ENCODE measurements at regions not wholly inside any gene's neighbourhood (a gene's known extent, or its start where the extent isn't known, plus 50 kb on each side); places are given as distances from the start of the nearest gene placed in this dataset.

DNA sequence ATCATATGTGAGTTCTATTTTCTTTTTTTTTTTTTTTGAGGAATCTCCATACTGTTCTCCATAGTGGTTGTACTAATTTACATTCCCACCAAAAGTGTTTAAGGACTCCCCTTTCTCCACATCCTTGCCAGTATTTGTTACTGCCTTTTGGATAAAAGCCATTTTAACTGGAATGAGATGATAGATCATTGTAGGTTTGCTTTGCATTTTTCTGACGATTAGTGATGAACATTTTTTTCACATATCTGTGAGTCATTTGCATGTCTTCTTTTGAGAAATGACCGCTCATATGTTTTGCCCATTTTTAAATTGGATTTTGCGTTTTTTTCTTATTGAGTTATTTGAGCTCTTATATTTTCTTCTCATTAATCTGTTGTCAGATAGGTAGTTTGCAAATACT is 394.8 kb downstream of the LRFN5 start:
- Histone ChIP-seq H4K20me1 (replicated peaks; ENCODE audit: insufficient read depth) (no peaks in the 10 kb centered on the region), H3K4me3 (no peak overlapping the region), H3K27ac (ENCODE audit: low read depth) (no peak overlapping the region), H3K4me1 (ENCODE audit: insufficient read depth) (no peaks in the 10 kb centered on the region), H3K36me3 (ENCODE audit: insufficient read depth) (no peaks in the 10 kb centered on the region), H3K9me2 (ENCODE audit: insufficient read depth) (no peaks in the 10 kb centered on the region), H3K27me3 (ENCODE audit: insufficient read depth) (no peaks in the 10 kb centered on the region), H3K79me2 (replicated peaks; ENCODE audit: insufficient read depth) (no peaks in the 10 kb centered on the region), H2AFZ (no peak overlapping the region), H3K4me2 (no peak overlapping the region), H3F3A (replicated peaks; ENCODE audit: low read depth) (no peaks in the 10 kb centered on the region)
- H3K4me3 Mint-ChIP-seq: no peak overlapping the region
- H3K27ac Mint-ChIP-seq: no peak overlapping the region
- DNase-seq (ENCODE audit: low spot score) (no peak), ATAC-seq (no peak)
- no peaks in the 10 kb centered on the region for H3K9me3 Mint-ChIP-seq
- no peaks in the 10 kb centered on the region for H3K27me3 Mint-ChIP-seq (ENCODE audit: insufficient read depth, low read depth, poor library complexity)
- TF ChIP-seq EZH2phosphoT487 (IDR thresholded peaks at IDR 0.05; ENCODE audit: unreplicated experiment) (no peak), POLR2AphosphoS5 (IDR thresholded peaks at IDR 0.05; ENCODE audit: low read depth) (no peak), EZH2 (IDR thresholded peaks at IDR 0.05; ENCODE audit: low read depth, unreplicated experiment) (no peak), JUNB (IDR thresholded peaks at IDR 0.05; ENCODE audit: unreplicated experiment) (no peak), NANOG (IDR thresholded peaks at IDR 0.05; ENCODE audit: borderline replicate concordance) (no peak), CREB1 (CRISPR knock-in tag; IDR thresholded peaks at IDR 0.05; ENCODE audit: low read depth) (no peak), STAT1 (IDR thresholded peaks at IDR 0.05; ENCODE audit: unreplicated experiment) (no peak), ZNF331 (CRISPR knock-in tag; IDR thresholded peaks at IDR 0.05; ENCODE audit: low read depth) (no peak), ETS1 (IDR thresholded peaks at IDR 0.05) (no peak)
- TF ChIP-seq, protein P1, sequence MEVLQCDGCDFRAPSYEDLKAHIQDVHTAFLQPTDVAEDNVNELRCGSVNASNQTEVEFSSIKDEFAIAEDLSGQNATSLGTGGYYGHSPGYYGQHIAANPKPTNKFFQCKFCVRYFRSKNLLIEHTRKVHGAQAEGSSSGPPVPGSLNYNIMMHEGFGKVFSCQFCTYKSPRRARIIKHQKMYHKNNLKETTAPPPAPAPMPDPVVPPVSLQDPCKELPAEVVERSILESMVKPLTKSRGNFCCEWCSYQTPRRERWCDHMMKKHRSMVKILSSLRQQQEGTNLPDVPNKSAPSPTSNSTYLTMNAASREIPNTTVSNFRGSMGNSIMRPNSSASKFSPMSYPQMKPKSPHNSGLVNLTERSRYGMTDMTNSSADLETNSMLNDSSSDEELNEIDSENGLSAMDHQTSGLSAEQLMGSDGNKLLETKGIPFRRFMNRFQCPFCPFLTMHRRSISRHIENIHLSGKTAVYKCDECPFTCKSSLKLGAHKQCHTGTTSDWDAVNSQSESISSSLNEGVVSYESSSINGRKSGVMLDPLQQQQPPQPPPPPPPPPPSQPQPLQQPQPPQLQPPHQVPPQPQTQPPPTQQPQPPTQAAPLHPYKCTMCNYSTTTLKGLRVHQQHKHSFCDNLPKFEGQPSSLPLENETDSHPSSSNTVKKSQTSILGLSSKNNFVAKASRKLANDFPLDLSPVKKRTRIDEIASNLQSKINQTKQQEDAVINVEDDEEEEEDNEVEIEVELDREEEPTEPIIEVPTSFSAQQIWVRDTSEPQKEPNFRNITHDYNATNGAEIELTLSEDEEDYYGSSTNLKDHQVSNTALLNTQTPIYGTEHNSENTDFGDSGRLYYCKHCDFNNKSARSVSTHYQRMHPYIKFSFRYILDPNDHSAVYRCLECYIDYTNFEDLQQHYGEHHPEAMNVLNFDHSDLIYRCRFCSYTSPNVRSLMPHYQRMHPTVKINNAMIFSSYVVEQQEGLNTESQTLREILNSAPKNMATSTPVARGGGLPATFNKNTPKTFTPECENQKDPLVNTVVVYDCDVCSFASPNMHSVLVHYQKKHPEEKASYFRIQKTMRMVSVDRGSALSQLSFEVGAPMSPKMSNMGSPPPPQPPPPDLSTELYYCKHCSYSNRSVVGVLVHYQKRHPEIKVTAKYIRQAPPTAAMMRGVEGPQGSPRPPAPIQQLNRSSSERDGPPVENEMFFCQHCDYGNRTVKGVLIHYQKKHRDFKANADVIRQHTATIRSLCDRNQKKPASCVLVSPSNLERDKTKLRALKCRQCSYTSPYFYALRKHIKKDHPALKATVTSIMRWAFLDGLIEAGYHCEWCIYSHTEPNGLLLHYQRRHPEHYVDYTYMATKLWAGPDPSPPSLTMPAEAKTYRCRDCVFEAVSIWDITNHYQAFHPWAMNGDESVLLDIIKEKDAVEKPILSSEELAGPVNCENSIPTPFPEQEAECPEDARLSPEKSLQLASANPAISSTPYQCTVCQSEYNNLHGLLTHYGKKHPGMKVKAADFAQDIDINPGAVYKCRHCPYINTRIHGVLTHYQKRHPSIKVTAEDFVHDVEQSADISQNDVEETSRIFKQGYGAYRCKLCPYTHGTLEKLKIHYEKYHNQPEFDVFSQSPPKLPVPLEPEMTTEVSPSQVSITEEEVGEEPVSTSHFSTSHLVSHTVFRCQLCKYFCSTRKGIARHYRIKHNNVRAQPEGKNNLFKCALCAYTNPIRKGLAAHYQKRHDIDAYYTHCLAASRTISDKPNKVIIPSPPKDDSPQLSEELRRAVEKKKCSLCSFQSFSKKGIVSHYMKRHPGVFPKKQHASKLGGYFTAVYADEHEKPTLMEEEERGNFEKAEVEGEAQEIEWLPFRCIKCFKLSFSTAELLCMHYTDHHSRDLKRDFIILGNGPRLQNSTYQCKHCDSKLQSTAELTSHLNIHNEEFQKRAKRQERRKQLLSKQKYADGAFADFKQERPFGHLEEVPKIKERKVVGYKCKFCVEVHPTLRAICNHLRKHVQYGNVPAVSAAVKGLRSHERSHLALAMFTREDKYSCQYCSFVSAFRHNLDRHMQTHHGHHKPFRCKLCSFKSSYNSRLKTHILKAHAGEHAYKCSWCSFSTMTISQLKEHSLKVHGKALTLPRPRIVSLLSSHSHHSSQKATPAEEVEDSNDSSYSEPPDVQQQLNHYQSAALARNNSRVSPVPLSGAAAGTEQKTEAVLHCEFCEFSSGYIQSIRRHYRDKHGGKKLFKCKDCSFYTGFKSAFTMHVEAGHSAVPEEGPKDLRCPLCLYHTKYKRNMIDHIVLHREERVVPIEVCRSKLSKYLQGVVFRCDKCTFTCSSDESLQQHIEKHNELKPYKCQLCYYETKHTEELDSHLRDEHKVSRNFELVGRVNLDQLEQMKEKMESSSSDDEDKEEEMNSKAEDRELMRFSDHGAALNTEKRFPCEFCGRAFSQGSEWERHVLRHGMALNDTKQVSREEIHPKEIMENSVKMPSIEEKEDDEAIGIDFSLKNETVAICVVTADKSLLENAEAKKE (CRISPR knock-in tag; IDR thresholded peaks at IDR 0.05): no peak
- TF ChIP-seq, protein P2, sequence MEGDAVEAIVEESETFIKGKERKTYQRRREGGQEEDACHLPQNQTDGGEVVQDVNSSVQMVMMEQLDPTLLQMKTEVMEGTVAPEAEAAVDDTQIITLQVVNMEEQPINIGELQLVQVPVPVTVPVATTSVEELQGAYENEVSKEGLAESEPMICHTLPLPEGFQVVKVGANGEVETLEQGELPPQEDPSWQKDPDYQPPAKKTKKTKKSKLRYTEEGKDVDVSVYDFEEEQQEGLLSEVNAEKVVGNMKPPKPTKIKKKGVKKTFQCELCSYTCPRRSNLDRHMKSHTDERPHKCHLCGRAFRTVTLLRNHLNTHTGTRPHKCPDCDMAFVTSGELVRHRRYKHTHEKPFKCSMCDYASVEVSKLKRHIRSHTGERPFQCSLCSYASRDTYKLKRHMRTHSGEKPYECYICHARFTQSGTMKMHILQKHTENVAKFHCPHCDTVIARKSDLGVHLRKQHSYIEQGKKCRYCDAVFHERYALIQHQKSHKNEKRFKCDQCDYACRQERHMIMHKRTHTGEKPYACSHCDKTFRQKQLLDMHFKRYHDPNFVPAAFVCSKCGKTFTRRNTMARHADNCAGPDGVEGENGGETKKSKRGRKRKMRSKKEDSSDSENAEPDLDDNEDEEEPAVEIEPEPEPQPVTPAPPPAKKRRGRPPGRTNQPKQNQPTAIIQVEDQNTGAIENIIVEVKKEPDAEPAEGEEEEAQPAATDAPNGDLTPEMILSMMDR (conservative IDR thresholded peaks at IDR 0.05; ENCODE audit: low read depth in 2 of 2): no peak
- TF ChIP-seq, protein P3, sequence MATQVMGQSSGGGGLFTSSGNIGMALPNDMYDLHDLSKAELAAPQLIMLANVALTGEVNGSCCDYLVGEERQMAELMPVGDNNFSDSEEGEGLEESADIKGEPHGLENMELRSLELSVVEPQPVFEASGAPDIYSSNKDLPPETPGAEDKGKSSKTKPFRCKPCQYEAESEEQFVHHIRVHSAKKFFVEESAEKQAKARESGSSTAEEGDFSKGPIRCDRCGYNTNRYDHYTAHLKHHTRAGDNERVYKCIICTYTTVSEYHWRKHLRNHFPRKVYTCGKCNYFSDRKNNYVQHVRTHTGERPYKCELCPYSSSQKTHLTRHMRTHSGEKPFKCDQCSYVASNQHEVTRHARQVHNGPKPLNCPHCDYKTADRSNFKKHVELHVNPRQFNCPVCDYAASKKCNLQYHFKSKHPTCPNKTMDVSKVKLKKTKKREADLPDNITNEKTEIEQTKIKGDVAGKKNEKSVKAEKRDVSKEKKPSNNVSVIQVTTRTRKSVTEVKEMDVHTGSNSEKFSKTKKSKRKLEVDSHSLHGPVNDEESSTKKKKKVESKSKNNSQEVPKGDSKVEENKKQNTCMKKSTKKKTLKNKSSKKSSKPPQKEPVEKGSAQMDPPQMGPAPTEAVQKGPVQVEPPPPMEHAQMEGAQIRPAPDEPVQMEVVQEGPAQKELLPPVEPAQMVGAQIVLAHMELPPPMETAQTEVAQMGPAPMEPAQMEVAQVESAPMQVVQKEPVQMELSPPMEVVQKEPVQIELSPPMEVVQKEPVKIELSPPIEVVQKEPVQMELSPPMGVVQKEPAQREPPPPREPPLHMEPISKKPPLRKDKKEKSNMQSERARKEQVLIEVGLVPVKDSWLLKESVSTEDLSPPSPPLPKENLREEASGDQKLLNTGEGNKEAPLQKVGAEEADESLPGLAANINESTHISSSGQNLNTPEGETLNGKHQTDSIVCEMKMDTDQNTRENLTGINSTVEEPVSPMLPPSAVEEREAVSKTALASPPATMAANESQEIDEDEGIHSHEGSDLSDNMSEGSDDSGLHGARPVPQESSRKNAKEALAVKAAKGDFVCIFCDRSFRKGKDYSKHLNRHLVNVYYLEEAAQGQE (IDR thresholded peaks at IDR 0.05; ENCODE audit: unreplicated experiment): no peak
- no peaks in the 10 kb centered on the region; the same call in 2 of the 3 replicates for H3K4me1 Mint-ChIP-seq
- no peaks in the 10 kb centered on the region for H3K36me3 Mint-ChIP-seq (ENCODE audit: low read depth)

Data from GM23338 (cell line).